ENCODE measurements at regions not wholly inside any gene's neighbourhood (a gene's known extent, or its start where the extent isn't known, plus 50 kb on each side); places are given as distances from the start of the nearest gene placed in this dataset.
A peak's percentile ranks its signal among the peaks of the same experiment; 100 is the strongest.

DNA sequence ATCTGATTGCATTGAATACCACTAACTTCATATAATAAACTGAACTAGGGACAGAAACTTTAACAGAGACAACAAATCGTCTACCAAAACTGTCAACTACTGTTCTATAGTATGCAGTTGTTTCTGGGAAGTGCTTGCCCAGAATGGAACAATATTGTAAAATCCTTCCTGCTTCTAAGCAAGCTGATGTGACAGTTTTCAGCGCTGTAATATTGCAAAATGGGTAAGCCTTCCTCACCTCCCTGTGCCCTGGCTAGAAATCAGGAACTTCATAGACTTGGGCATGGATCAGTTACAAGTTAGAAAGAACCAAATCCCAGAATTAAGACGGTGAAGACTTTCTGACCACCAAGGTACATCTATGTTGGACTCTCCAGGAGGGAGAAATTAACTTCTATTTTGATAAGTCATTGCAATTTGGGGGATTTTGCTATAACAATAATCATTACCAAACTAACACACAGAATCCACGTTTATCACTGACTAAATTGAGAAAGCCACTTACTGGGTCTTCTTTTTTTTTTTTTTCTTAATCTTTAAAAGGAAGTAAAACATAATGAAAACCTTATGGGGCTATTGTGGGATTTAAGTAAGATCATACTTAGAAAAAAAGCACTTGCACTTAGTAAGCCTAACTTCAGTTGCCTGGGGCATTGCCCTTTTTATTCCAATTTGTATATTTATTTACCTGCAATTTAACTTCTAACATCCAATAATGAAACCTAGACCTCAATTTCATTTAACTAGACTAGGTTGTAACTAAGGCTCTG lies 261.5 kb downstream of the TRIB2 start:
- DNase-seq = no peak

DNA sequence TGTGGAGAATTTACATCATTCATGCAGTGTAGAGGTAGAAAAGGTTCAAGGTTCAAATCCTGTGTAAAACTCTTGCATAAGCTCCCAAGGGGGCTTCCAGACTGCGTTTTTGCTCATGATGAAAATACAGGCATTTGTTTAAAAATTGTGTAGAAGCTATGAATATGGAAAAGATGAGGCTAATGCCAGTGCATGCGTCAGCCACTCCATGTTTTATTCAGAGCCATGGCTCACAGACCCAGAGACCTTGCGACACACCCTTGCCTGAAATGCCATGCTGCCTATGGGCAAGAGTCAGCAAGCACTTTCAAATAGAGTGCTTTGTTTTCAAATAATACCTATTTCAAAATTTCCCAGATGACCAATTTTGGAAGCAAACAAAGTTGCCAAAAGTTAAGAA lies 262.3 kb downstream of the TRIB2 start:
- no peak for DNase-seq

DNA sequence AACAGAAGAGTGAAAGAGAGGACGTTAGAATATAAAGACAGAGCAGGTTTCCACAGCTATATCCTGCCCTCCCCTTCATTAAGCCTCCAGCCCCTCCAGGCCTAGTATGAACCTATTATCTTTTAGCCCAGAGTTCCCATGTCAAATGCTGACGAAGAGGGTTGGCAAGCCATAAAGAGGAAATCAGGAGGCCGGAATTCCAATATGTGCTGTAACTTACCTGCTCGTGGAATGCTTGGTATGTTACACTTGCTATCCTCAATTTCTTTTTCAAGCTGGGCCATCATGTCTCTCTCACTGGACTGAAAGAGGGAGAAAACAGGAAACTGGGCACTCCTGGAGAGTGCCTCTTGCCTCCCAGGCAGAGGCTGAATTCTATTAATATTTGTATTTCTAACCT lies 264.1 kb downstream of the TRIB2 start:
- no peak for DNase-seq

DNA sequence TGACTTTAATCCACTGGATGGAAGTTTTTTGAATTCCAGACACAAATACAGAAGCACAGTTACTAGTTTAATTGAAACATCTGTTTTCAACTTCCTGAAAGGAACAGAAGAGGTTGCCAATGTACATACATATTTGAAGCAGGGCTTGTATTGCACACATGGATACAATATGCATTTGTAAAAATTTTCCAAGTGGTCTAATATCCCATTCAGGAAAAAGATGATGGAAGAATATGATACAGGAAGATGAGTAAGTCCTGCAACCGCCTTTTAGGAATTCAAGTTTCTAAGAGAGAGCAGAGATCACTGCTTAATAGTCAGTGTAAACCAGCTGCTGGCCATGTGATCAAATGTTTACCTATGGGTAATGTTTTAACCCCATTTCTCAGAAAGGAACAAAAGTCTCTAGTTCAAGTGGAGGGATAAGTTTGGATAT lies 265.4 kb downstream of the TRIB2 start:
- DNase-seq = peak; percentile 81

DNA sequence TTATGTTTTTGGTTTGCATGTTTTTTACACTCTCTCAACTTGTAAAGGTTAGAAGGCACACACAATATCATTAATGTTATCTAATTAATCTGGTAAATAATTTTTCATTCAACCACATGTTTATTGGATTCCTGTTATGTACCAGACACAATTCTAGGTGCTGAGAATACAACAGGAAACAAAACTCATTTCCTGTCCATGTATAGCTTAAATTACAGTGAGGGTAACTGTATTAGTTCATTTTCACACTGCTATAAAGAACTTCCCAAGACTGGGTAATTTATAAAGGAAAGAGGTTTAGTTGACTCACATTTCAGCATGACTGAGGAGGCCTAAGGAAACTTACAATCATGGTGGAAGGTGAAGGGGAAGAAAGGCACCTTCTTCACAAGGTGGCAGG lies 270.5 kb downstream of the TRIB2 start:
- DNase-seq = no peak

DNA sequence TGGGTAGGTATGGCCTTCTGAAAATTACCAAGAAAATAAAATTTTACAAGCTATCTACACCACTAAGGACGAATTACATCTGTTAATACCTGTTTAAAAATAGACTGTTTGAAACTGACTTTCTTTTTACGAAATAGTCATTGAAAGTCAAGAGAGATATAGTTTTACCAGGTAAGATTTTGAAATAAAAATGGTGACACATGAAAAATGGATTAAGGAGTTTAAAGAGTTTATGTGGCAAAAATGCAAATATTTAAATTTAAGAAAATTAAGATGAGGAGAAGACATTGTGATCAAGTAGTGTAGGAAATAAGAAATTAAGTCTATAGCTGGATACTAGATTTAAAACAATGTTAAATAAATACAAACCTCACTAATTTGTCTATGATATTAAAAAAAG lies 271.5 kb downstream of the TRIB2 start:
- DNase-seq = no peak

DNA sequence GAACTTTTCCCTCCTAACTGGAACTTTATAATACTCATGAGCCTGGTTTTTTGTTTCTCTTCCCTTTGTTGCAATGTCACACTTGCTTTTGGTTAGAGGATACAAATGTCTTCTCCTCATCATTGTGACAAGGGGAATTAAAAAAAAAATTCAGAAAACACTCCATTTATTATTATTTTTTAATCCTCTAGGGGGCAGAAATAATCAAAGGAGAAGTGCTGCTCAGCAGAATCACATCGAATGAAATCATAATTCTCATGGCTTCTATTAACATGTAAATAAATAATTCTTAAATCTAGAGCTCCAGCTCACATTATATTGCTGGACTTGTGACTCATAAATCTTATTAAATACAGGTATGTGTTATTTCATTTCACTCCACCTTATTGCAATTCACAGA lies 273.8 kb downstream of the TRIB2 start:
- DNase-seq = no peak

DNA sequence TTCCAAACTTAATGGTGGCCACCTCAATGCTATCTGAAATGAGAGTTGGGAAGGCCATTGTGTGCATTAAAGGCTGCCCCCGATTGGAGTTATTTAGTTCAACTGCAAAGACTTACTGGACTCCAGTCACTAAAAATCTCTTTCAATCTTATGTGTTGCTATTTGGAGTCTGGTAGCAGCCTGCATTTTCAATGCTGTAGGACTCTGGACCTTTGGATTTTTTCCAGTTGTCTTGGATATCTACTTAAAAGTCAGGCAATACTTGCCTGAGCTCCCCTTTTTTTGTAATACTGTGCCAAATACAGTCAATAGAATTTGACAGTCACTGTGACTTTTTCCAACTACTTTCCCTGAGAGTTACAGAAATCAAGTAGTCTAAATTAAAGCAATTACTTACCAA lies 281.9 kb downstream of the TRIB2 start:
- no peak for DNase-seq

DNA sequence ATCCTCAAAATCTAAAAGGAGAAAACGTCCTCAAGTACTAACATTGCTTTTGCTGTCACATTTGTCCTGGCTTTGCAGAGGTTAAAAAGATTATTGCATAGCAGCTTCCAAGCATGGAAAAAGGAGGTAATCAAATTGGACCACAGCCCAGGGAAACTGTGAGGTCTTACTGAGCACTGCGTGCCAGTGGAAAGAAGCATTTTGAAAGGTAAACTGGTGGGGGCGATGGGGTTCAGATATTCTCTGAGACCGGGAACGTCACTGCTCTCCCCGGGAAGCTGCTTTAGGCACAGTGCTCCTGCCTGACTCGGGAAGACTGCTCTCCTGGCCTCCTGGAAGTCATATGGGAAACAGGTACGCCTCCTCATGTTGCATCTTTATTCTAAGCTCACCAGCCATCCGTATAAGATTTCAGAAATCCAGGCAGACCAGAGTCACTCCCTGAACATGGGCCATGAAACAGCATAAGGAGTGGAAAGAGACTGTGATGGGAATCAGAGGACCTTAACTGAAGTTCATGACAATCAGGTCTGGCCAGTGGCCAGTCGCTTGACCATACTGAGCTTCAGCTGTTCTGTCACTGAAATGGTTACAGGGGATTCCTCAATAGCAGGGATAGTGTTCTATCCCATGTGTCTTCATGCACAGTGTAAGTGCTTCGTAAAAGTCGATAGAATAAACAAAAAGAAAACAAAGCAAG lies 284.1 kb downstream of the TRIB2 start:
- DNase-seq = peak; percentile 47

DNA sequence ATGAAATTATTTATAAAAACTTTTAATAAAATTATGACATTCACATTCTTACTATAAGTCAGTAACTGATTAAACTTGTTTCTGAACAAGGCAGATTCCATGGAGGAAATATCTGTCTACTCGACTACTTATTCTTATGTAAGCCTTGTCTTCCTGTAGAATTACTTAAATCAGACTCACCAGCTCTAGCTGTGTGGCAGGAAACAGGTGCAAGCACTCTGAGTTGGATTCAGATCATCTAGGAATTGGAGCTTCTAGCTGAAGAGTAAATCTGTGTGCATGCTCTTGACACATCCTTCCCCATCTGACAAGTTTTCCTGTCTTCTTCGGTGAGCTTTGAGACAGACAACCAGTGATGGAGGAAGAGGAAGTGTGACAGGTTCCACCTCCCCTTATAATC lies 284.7 kb downstream of the TRIB2 start:
- DNase-seq = no peak

DNA sequence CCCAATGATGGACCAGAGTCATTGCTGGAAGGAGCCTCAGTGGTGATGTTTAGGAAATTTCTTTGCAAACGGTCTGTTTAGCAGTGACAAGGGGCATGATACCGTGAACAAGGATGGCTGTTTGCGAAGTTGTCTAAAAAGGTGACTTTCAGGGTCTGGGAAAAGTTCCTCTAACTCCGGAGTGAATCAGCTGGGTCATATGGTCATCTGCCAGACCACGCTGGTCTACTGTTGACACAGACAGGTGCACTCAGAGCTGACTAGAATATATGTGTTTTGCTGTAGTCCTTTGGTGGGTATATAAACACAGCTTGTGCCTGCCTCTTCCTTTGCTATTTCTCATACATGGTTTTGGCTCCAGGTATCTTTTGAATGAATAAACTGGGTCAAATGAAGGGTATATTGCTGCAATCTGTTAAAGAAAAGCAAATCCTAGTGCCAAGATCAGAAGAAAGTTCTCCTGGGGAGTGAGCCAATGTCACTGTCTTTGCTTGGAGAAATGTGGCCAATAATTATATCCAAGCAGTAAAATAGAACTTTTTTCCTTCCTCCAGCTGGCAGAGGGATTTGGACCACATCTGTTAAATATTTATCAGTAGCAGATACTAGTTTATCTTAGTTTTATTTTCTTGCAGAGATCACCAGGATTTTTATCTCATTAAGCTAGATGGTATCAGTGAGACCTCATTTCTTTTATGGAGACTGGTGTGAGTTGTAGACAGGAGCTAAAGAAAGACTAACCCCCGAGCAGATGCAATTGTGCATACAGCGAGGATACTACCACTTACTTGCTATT lies 286.0 kb downstream of the TRIB2 start:
- DNase-seq = no peak

DNA sequence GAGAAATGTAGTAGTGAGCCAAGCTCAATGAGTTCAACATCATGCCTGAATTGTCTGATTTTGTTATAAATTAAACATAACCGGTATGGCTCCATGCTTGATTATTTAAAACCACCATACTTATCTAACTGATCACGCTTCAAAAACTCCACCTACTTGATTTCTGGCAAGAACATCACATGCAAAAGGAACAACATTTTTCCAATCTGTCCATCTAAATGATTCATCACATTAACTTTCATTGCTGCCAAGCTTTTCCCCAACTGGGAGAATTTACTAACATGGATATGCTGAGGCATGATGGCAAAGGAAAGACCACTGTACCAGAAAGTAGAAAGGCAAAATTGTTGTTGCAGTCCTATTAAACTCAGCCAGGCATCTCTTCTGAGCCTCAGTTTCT lies 286.8 kb downstream of the TRIB2 start:
- peak; percentile 25 for DNase-seq

DNA sequence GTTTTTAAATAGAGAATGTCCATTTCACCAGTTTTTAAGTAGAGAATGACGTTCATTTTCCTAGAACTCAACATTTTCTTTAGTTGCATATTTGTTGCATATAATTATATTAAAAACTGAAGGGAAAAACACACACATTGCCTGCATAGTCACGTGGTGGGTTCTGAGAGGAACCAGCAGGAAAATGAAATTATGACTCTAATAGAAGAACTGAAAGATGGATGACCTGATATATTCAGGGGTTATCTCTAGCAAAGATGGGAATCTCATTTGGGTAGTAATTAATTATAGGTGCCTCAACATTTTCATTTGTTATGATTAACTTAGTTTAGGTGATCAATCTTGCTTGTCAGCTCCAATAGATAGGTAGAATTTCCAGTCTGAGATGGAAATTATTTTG lies 288.3 kb downstream of the TRIB2 start:
- DNase-seq = no peak

DNA sequence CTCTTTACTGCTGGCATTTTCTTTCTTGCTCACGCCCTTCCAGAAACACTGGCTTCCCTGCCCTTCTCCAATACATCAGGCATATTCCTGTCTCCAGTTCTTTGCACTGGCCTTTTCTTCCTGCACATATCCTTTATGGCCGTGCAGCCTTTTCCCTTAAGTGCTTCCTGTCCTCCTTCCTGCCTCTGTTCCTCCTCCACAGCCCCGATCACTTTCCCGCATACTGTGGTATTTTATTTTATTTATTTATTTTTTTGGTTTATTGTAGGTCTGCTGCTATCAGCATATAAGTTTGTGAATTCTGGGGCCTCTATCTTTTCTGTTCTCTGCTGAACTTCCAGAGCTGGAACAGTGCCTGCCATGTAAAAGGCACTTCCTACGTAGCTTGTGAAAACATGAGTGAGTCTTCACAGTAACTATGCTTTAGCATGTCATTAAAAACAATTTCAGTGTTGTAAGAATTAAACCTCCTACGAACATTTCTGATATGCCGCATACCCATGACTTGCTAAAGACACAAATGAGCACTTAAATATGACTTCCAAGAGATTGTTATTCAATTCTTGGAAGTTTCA lies 289.1 kb downstream of the TRIB2 start:
- peak; percentile 14 for DNase-seq

DNA sequence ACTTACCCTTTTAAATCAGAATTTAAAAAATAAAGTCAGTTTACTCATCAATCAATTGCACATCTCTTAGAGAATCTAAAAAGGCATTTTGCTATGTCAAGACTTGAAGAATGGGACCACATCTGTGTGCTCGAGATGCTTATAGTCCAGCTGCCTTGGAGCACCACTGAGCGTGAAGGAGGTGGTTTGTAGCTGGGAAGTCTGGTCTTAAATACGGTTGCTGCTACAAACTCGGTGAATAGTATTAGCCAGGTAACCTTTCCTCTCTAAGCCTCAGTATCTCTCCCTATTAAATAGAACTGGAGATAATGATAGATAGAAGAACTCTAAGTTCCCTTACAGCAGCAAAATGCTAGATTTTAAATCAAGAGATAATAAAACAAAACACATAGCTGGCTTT lies 289.7 kb downstream of the TRIB2 start:
- DNase-seq = no peak

DNA sequence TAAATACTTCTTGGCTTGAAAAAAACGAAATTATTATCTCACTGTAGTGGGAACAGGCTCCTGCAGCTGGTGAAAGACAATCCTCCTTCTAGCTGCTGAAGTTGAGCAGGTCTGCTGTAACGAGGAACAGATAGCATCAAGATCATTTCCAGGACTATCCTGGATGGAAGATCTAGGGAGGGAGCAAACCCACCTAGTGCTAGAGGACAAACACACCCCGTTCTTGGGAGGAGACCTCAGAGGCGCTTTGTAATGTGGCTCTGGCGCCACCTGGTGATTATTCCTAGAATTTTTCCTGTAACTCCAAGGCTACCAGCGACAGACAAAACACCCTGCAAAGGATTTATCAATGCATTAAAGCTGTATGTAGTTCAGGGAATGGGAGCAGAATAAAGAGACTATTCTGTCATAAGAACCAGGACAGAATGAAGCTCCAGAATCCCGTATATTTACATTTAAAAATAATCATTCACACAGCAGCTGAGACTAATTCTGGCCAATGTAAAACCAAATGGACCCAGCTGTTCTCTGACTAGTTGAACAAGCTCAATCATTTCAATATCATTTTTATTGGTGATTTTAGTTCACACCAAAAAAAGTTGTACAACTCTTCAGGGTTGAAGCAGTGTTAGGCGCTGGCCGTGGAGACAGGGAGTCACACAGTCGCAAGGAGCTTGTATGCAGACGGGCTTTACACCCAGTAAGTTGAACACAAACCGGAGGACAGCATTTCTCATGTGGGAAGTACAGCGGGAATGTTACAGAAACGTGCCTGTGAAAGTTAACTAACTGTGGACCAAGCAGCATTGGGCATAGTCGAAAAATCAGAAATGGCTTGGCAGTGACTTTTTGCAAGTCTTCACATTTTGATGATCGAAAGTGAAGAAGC lies 290.3 kb downstream of the TRIB2 start:
- peak; percentile 66 for DNase-seq

DNA sequence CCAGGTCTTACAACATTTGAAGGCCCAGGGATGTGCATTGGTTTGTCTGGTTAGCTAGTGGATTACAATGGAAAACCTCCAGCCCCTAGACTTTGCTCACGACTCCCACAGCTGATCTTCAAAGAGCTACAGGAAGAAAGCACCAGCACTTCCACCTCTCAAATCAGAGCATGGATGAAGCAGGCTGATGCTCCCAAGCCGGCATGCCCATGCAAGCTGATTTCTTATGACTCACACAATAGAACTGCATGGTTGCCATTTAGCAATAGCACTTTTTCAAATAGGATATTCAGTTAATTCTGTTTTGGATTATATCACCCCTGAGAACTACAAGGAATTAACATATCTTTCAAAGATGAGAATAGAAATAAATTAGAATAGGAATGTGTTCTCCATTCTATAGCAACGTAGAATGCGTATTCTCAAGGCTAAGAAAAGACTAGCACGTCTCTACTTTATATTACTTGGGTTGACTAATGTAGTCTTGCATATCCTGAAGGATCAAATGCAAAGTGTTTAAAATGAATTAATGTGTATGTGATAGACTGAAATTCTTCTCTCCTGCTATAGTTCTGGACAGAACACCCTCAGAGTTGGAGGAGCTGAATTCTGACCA lies 292.4 kb downstream of the TRIB2 start:
- peak; percentile 36 for DNase-seq

DNA sequence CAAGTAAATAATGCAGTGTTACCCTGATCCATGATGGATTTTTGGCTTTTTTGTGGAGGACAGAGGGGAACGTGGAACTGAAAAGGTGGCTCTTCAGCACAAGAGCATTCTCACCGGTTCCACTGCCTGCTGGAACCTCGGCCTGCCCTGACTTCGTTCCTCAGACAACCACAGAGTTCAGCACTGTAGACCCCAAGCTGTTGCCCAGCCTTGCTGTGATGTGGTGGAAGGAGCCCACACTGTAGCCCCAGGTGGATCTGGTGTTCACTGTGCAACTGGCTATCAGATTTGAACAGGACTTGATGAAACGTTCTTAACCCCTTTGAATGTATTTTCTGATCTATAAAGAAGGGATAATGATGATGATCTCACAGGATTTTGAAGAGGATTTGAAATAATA lies 293.5 kb downstream of the TRIB2 start:
- no peak for DNase-seq

DNA sequence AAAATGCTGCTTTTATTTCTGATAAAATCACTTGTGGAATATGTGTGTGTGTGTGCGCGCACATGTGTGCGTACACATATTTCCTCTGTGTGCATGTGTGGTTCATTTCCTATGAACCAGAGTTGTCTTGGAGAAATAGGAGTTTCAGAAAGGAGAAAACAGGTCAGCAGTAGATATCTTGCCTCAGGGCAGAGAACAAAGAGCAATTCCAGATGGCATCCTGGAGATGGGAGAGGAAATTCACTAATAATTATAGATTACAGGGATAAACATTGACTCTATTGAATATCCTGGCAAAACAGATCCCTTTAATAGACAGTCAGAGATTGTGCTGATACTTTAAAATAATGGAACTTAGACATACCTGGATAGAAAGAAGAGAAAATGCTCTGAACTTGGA lies 298.0 kb downstream of the TRIB2 start:
- no peak for DNase-seq

DNA sequence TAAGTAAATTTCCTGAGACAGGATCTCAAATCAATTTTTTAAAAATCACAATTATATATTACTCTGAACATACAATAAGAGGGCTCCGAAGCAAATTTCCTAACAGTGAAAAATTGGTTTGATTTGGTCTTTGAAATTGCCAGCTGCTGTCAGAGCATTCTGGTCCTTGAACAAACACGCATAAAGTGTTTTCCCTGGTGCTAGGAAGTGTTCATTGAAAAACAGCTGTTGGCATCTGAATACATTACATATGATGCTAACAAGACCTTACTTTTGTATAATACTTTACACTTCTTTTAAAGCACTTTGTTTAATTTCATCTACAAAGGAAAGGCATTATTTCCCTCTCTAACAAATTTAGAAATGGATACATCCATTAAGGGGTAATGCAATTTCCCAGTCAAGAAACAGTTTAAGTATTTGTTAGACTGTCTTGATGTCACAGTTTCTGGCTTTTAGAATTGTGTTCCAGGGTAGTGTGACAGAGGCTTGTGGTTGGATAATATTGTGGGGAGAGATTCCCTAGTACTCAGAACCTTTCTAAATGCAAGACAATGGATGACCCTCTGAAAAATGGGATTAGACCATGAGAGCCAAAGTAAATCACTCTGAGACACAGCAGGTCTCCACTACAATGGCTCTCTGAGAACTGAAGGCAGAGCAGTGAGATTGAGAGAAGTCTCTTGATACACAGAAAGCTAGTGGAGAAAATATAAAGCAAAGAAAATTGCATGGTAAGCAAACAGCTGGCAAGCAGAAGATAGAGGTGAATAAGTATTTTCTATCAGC lies 299.0 kb downstream of the TRIB2 start:
- DNase-seq = no peak

DNA sequence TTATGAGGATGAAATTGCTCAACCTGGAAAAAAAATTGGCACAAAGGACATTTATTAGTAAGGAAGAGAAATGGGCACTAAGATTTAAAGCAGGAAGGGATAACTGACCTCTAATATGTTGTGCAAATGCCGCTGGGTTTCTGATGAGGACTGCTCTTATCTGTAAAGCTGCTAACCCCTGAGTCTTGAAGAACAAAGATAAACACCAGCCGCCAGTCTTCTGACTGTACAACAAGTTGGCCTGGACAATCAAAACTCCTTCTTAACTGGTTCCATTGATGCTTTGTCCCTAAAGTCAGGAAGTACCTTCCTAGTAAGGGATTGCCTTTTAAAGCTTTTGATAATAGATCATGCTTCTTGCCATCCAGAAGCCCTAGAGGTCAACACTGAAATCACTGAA lies 301.8 kb downstream of the TRIB2 start:
- no peak for DNase-seq
